ENCODE measurements at regions not wholly inside any gene's neighbourhood (a gene's known extent, or its start where the extent isn't known, plus 50 kb on each side); places are given as distances from the start of the nearest gene placed in this dataset.

GRCh38 chr14:71618716-71619115, 313.5 kb upstream of the RGS6 start:
- 0 out of 2 replicates have a peak, but pooled peaks cover 6% of the 10 kb centered on the region for H3K79me2 ChIP-seq (replicated peaks; ENCODE audit: insufficient read depth)
- H3K27me3 ChIP-seq (ENCODE audit: insufficient read depth) = no peaks in the 10 kb centered on the region
- Mint-ChIP-seq H3K4me3 (no peak overlapping the region), H3K27me3 (ENCODE audit: insufficient read depth, low read depth, poor library complexity) (peaks cover 2% of the 10 kb centered on the region), H3K4me1 (peaks cover 30% of the 10 kb centered on the region), H3K27ac (no peak overlapping the region), H3K9me3 (no peaks in the 10 kb centered on the region), H3K36me3 (ENCODE audit: low read depth) (peaks cover 9% of the 10 kb centered on the region)
- no peaks in the 10 kb centered on the region for H4K20me1 ChIP-seq (replicated peaks; ENCODE audit: insufficient read depth)
- peaks cover 4% of the 10 kb centered on the region; the same call in 1 of the 2 replicates for H3K4me1 ChIP-seq (ENCODE audit: insufficient read depth)
- H3K9me2 ChIP-seq (ENCODE audit: insufficient read depth) = peaks cover 12% of the 10 kb centered on the region
- H3K4me2 ChIP-seq = no peak overlapping the region
- H3K27ac ChIP-seq (ENCODE audit: low read depth) = no peak overlapping the region
- no peak overlapping the region for H3K4me3 ChIP-seq
- H2AFZ ChIP-seq = no peak overlapping the region
- no peaks in the 10 kb centered on the region for H3F3A ChIP-seq (replicated peaks; ENCODE audit: low read depth)
- DNase-seq (ENCODE audit: low spot score) = no peak
- no peaks in the 10 kb centered on the region for H3K36me3 ChIP-seq (ENCODE audit: insufficient read depth)
- no peak for TF ChIP-seq ETS1 (IDR thresholded peaks at IDR 0.05)
- no peak for TF ChIP-seq NANOG (IDR thresholded peaks at IDR 0.05; ENCODE audit: borderline replicate concordance)
- TF ChIP-seq STAT1 (IDR thresholded peaks at IDR 0.05; ENCODE audit: unreplicated experiment) = no peak
- TF ChIP-seq EZH2phosphoT487 (IDR thresholded peaks at IDR 0.05; ENCODE audit: unreplicated experiment) = no peak
- no peak for TF ChIP-seq CTCF (conservative IDR thresholded peaks at IDR 0.05; ENCODE audit: low read depth in 2 of 2)
- TF ChIP-seq CREB1 (CRISPR knock-in tag; IDR thresholded peaks at IDR 0.05; ENCODE audit: low read depth) = no peak
- no peak for TF ChIP-seq ZNF331 (CRISPR knock-in tag; IDR thresholded peaks at IDR 0.05; ENCODE audit: low read depth)
- TF ChIP-seq ZNF462 (CRISPR knock-in tag; IDR thresholded peaks at IDR 0.05) = no peak
- TF ChIP-seq ZNF114 (CRISPR knock-in tag; IDR thresholded peaks at IDR 0.05) = no peak
- TF ChIP-seq POLR2AphosphoS5 (IDR thresholded peaks at IDR 0.05; ENCODE audit: low read depth) = no peak
- TF ChIP-seq REST (IDR thresholded peaks at IDR 0.05; ENCODE audit: unreplicated experiment) = no peak
- no peak for TF ChIP-seq JUNB (IDR thresholded peaks at IDR 0.05; ENCODE audit: unreplicated experiment)
- TF ChIP-seq EZH2 (IDR thresholded peaks at IDR 0.05; ENCODE audit: low read depth, unreplicated experiment) = no peak
- ATAC-seq = no peak

Measured in GM23338 (cell line).